Left ventricle myocardium inferior (tissue), 1 donor: ENCODE measurements at regions not wholly inside any gene's neighbourhood (a gene's known extent, or its start where the extent isn't known, plus 50 kb on each side); places are given as distances from the start of the nearest gene placed in this dataset.

Experiments
- DNase-seq: peaks from one replicate; pipeline ENCODE4 v3.0.0-alpha.2; 2020
- H3K27ac ChIP-seq: fragments of 200-600 bp; replicated peaks from 2 replicates; pipeline ENCODE4 v1.8.0; 2021
- H3K27me3 ChIP-seq: fragments of 200-600 bp; 2 replicates; pipeline ENCODE4 v1.8.0; 2021; ENCODE audit warnings: low read depth
- H3K36me3 ChIP-seq: fragments of 200-600 bp; 2 replicates; pipeline ENCODE4 v1.8.0; 2021
- H3K4me1 ChIP-seq: fragments of 200-600 bp; 2 replicates; pipeline ENCODE4 v1.8.0; 2021
- H3K4me3 ChIP-seq: fragments of 200-600 bp; 2 replicates; pipeline ENCODE4 v1.8.0; 2021; ENCODE audit warnings: mild to moderate bottlenecking, moderate library complexity
- H3K9me3 ChIP-seq: fragments of 200-600 bp; replicated peaks from 2 replicates; pipeline ENCODE4 v1.8.0; 2021
- CTCF ChIP-seq: fragments of 200-600 bp; IDR thresholded peaks from 2 replicates; pipeline ENCODE4 v1.8.0; 2021; ENCODE audit warnings: antibody characterized with exemption, mild to moderate bottlenecking, borderline replicate concordance
- intact Hi-C: fragments of 100-400 bp; cut with micrococcal nuclease; formaldehyde crosslinking; loops from one replicate; pipeline ENCODE4 v1.11.0; 2022
- donor health status: DM: no; HTN: yes; CAD: no; lungs with severe emphysema.

- H3K4me1 ChIP-seq: no peaks in the 10 kb centered on the region
- H3K4me3 ChIP-seq: no peak overlapping the region
- no peak overlapping the region for H3K27ac ChIP-seq
- intact Hi-C loops: no loop called here
- H3K9me3 ChIP-seq: peaks cover 12% of the 10 kb centered on the region
- DNase-seq: no peak
- TF ChIP-seq CTCF: no peak
- no peaks in the 10 kb centered on the region for H3K36me3 ChIP-seq
- H3K27me3 ChIP-seq: no peaks in the 10 kb centered on the region
Measured at GRCh38 chr5:63375851-63376250, 586.4 kb downstream of the HTR1A start.

GRCh38 chr5:63374085-63374484, 588.2 kb downstream of the HTR1A start:
- no peak overlapping the region for H3K4me3 ChIP-seq
- no peaks in the 10 kb centered on the region for H3K27me3 ChIP-seq
- H3K9me3 ChIP-seq: peaks cover 6% of the 10 kb centered on the region
- no peaks in the 10 kb centered on the region for H3K36me3 ChIP-seq
- no peak for DNase-seq
- no peak for TF ChIP-seq CTCF
- no peaks in the 10 kb centered on the region for H3K4me1 ChIP-seq
- intact Hi-C loops: no loop called here
- no peak overlapping the region for H3K27ac ChIP-seq

GRCh38 chr5:63351164-63351563, 611.1 kb downstream of the HTR1A start:
- intact Hi-C loops: no loop called here
- no peaks in the 10 kb centered on the region for H3K4me1 ChIP-seq
- no peak for TF ChIP-seq CTCF
- no peak for DNase-seq
- H3K27me3 ChIP-seq: no peaks in the 10 kb centered on the region
- H3K27ac ChIP-seq: no peak overlapping the region
- no peak overlapping the region for H3K4me3 ChIP-seq
- H3K36me3 ChIP-seq: no peaks in the 10 kb centered on the region
- H3K9me3 ChIP-seq: no peaks in the 10 kb centered on the region

- Histone ChIP-seq H3K27ac (no peak overlapping the region), H3K4me3 (no peak overlapping the region), H3K27me3 (no peaks in the 10 kb centered on the region), H3K36me3 (no peaks in the 10 kb centered on the region), H3K4me1 (no peaks in the 10 kb centered on the region), H3K9me3 (peaks cover 9% of the 10 kb centered on the region)
- no peak for DNase-seq
- TF ChIP-seq CTCF: no peak
- intact Hi-C loops: no loop called here
Measured at GRCh38 chr5:63346451-63346850, 615.8 kb downstream of the HTR1A start.

- H3K36me3 ChIP-seq: no peaks in the 10 kb centered on the region
- intact Hi-C loops: no loop called here
- no peak overlapping the region for H3K4me3 ChIP-seq
- no peaks in the 10 kb centered on the region for H3K4me1 ChIP-seq
- no peaks in the 10 kb centered on the region for H3K27me3 ChIP-seq
- no peak for DNase-seq
- TF ChIP-seq CTCF: no peak
- H3K27ac ChIP-seq: no peak overlapping the region
- peaks cover 19% of the 10 kb centered on the region for H3K9me3 ChIP-seq
Measured at GRCh38 chr5:63341442-63341841, 620.8 kb downstream of the HTR1A start.

GRCh38 chr5:63323926-63324325, 638.3 kb downstream of the HTR1A start:
- no peak for DNase-seq
- Histone ChIP-seq H3K9me3 (peaks cover 1% of the 10 kb centered on the region), H3K27me3 (no peaks in the 10 kb centered on the region), H3K4me1 (no peaks in the 10 kb centered on the region), H3K27ac (no peak overlapping the region), H3K36me3 (no peaks in the 10 kb centered on the region), H3K4me3 (no peak overlapping the region)
- intact Hi-C loops: no loop called here
- no peak for TF ChIP-seq CTCF
